SU-DHL-6 (cell line): ENCODE measurements at regions not wholly inside any gene's neighbourhood (a gene's known extent, or its start where the extent isn't known, plus 50 kb on each side); places are given as distances from the start of the nearest gene placed in this dataset.

Source experiments
- H2AFZ ChIP-seq: fragments of 200-600 bp; sonication (generic); 2 replicates; pipeline ENCODE4 v1.6.1; 2014; ENCODE audit warnings: low read depth, mild to moderate bottlenecking, moderate library complexity, mixed read lengths, antibody characterized with exemption, low read length; ENCODE audit not compliant: severe bottlenecking
- H3F3A ChIP-seq: fragments of 200-600 bp; shearing (Covaris generic); 2 replicates; pipeline ENCODE4 v1.6.0; 2016; ENCODE audit warnings: antibody characterized with exemption, mild to moderate bottlenecking; ENCODE audit not compliant: insufficient read depth
- H3K27ac ChIP-seq: fragments of 200-600 bp; sonication (generic); 2 replicates; pipeline ENCODE4 v1.5.1; 2016; ENCODE audit warnings: low read depth, mild to moderate bottlenecking, low read length, moderate library complexity, mixed read lengths
- H3K27me3 ChIP-seq: fragments of 200-600 bp; sonication (generic), shearing (Covaris generic); 2 replicates; pipeline ENCODE4 v1.6.0; 2014; ENCODE audit warnings: mild to moderate bottlenecking, low read length
- H3K36me3 ChIP-seq: fragments of 200-600 bp; sonication (generic); 2 replicates; pipeline ENCODE4 v1.6.1; 2014; ENCODE audit warnings: mild to moderate bottlenecking, low read length, mixed read lengths
- H3K4me2 ChIP-seq: fragments of 300-600, 200-600 bp; shearing (Covaris generic), sonication (generic); 2 replicates; pipeline ENCODE4 v1.6.0; 2014; ENCODE audit warnings: low read length, low read depth, mild to moderate bottlenecking; ENCODE audit not compliant: poor library complexity, severe bottlenecking
- H3K4me3 ChIP-seq: fragments of 200-600 bp; sonication (generic); 2 replicates; pipeline ENCODE4 v1.5.1; 2014; ENCODE audit warnings: antibody characterized with exemption, low read length, mild to moderate bottlenecking, mixed read lengths; ENCODE audit not compliant: insufficient read depth, poor library complexity, severe bottlenecking
- H3K79me2 ChIP-seq: fragments of 200-600 bp; sonication (generic); 2 replicates; pipeline ENCODE4 v1.6.1; 2014; ENCODE audit warnings: mild to moderate bottlenecking, low read length, moderate library complexity; ENCODE audit not compliant: insufficient read depth
- H3K9ac ChIP-seq: fragments of 200-600 bp; sonication (generic); 2 replicates; pipeline ENCODE4 v1.7.0; 2014; ENCODE audit warnings: mild to moderate bottlenecking, low read length
- H3K9me2 ChIP-seq: fragments of 200-600 bp; sonication (generic); replicated peaks from 2 replicates; pipeline ENCODE4 v1.6.1; 2014; ENCODE audit warnings: low read length; ENCODE audit not compliant: insufficient read depth
- H3K9me3 ChIP-seq: fragments of 200-600 bp; sonication (generic); 2 replicates; pipeline ENCODE4 v1.6.1; 2014; ENCODE audit warnings: low read length, mixed read lengths; ENCODE audit not compliant: insufficient read depth
- H4K20me1 ChIP-seq: fragments of 200-600 bp; sonication (generic); 2 replicates; pipeline ENCODE4 v1.6.1; 2014; ENCODE audit warnings: low read depth, mild to moderate bottlenecking, antibody characterized with exemption, low read length, moderate library complexity, mixed read lengths
- CTCF ChIP-seq: fragments of 200-600 bp; sonication (generic); IDR thresholded peaks from one replicate; pipeline ENCODE4 v1.5.1; 2017; ENCODE audit warnings: antibody characterized with exemption, mild to moderate bottlenecking, low read length, moderate library complexity; ENCODE audit not compliant: insufficient read depth, poor library complexity, severe bottlenecking
- EZH2phosphoT487 ChIP-seq: fragments of 200-600 bp; sonication (generic), shearing (Covaris generic); conservative IDR thresholded peaks from 2 replicates; pipeline ENCODE4 v1.6.1; 2018; ENCODE audit warnings: mild to moderate bottlenecking, antibody characterized with exemption, low read length, moderate library complexity, mixed read lengths

- Histone ChIP-seq H3K36me3 (no peaks in the 10 kb centered on the region), H2AFZ (no peak overlapping the region), H3K9me3 (no peaks in the 10 kb centered on the region), H3K4me3 (no peak overlapping the region), H3K4me2 (no peak overlapping the region), H3K27me3 (no peaks in the 10 kb centered on the region), H3K27ac (no peak overlapping the region), H3K9ac (no peak overlapping the region), H4K20me1 (no peaks in the 10 kb centered on the region), H3K9me2 (no peaks in the 10 kb centered on the region), H3K79me2 (no peaks in the 10 kb centered on the region), H3F3A (no peaks in the 10 kb centered on the region)
- TF ChIP-seq CTCF = no peak
- no peak for TF ChIP-seq EZH2phosphoT487
These were observed 365.3 kb downstream of the SAMD5 start for GRCh38 chr6:147873816-147874215.

- Histone ChIP-seq H3F3A (no peaks in the 10 kb centered on the region), H3K27me3 (no peaks in the 10 kb centered on the region), H3K27ac (no peak overlapping the region), H3K4me2 (no peak overlapping the region), H3K36me3 (no peaks in the 10 kb centered on the region), H3K4me3 (no peak overlapping the region), H3K9ac (no peak overlapping the region), H3K79me2 (no peaks in the 10 kb centered on the region), H3K9me2 (no peaks in the 10 kb centered on the region), H3K9me3 (no peaks in the 10 kb centered on the region), H2AFZ (no peak overlapping the region), H4K20me1 (no peaks in the 10 kb centered on the region)
- TF ChIP-seq CTCF (no peak), EZH2phosphoT487 (no peak)
These were observed 365.8 kb downstream of the SAMD5 start for GRCh38 chr6:147874322-147874721.

GRCh38 chr6:147879031-147879580 lies 370.6 kb downstream of the SAMD5 start:
- H3K9ac ChIP-seq = no peak overlapping the region
- H3F3A ChIP-seq = no peaks in the 10 kb centered on the region
- H3K36me3 ChIP-seq = no peaks in the 10 kb centered on the region
- no peak overlapping the region for H3K27ac ChIP-seq
- H3K9me2 ChIP-seq = no peaks in the 10 kb centered on the region
- no peak overlapping the region for H2AFZ ChIP-seq
- TF ChIP-seq EZH2phosphoT487 (no peak), CTCF (no peak)
- no peaks in the 10 kb centered on the region for H3K9me3 ChIP-seq
- no peak overlapping the region for H3K4me3 ChIP-seq
- no peak overlapping the region for H3K4me2 ChIP-seq
- no peaks in the 10 kb centered on the region for H3K79me2 ChIP-seq
- no peaks in the 10 kb centered on the region for H3K27me3 ChIP-seq
- H4K20me1 ChIP-seq = no peaks in the 10 kb centered on the region

- Histone ChIP-seq H3K4me2 (no peak overlapping the region), H3K27ac (no peak overlapping the region), H3F3A (no peaks in the 10 kb centered on the region), H3K36me3 (no peaks in the 10 kb centered on the region), H2AFZ (no peak overlapping the region), H3K9me2 (no peaks in the 10 kb centered on the region), H3K9ac (no peak overlapping the region), H3K79me2 (no peaks in the 10 kb centered on the region), H3K27me3 (no peaks in the 10 kb centered on the region), H3K4me3 (no peak overlapping the region), H4K20me1 (no peaks in the 10 kb centered on the region), H3K9me3 (no peaks in the 10 kb centered on the region)
- TF ChIP-seq CTCF (no peak), EZH2phosphoT487 (no peak)
These were observed 372.9 kb downstream of the SAMD5 start for GRCh38 chr6:147881432-147881831.
